ENCODE measurements at regions not wholly inside any gene's neighbourhood (a gene's known extent, or its start where the extent isn't known, plus 50 kb on each side); places are given as distances from the start of the nearest gene placed in this dataset.

DNA sequence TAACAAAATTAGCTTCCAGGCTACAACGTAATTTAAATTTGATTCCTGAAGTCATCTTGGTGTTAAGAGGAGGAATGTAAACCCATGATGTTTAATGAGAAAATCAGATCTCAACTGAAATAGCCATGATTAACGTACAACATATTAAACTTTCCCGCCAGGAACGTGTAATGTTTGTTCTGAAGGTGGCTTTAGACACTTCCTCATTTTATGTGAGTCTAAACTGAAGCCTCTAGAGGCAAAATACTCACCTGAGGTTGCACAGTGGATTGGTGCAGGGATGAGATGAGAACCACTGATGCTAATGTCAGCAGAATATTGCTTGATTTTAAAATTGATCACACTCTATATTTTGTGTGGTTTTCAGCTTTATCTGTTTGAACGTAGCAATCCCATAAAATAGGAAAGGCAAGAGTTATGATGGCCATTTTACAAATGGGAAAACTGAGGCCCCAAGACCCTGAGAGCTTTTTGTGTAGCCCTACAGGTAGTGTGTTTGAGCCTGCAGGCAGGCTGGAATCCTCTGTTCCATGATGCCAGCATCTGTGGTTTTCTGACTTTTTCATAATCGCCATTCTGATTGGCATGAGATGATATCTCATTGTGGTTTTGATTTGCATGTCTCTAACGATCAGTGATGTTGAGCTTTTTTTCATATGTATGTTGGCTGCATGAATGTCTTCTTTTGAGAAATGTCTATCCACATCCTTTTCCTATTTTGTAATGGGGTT lies 243.7 kb upstream of the BMPER start:
- no peak for ATAC-seq

DNA sequence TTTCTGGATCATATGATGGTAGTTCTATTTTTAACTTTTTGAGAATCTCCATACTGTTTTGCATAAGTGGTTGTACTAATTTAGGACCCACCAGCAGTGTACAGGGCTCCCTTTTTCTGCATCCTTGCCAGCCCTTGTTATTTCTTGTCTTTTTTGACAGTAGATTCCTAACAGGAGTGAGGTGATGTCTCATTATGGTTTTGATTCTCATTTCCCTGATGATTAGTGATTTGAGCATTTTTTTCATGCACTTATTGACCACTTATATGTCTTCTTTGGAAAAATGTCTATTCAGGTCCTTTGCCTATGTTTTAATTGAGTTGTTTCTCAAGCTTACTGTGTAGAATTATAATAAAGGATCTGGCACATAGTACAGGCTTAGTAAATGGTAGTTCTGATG lies 238.8 kb upstream of the BMPER start:
- ATAC-seq: no peak

DNA sequence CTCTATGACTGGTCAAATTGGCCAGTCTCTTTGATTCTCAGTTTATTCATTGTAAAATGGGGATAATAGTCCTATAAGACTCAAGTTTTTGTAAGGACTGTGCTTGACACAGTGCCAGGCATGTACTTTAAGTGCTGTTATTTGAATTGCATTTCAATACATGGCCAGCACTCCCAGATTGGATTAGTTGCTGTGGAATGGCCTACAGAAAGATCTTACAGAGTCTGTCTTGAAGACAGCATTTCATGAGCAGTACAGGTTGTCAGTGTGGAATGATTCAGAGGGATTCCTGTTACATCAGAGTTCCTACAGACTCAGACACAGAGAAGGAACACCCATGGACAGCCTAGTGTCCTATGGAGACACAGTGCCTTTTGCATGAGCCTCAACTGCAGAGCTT lies 238.1 kb upstream of the BMPER start:
- no peak for ATAC-seq

DNA sequence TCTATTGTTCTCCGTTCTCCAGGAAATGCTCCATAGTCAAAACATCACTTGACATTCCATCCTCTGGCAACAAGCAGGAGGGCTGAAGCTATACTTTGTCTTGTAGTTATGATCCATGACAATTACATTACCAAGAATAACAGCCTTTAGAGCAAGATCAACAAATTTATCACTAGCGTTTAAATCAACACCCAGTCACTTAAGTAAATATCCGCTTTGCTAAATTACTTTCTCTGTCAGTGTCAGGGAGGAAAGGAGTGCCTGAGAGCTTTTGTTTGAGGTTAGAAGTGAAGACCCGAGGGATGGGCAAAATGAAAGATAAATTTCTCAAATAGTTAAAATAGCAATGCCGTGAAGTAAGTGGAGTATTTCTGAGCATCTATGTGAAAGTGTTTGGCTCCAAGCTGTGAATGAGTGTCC lies 236.1 kb upstream of the BMPER start:
- ATAC-seq: no peak

DNA sequence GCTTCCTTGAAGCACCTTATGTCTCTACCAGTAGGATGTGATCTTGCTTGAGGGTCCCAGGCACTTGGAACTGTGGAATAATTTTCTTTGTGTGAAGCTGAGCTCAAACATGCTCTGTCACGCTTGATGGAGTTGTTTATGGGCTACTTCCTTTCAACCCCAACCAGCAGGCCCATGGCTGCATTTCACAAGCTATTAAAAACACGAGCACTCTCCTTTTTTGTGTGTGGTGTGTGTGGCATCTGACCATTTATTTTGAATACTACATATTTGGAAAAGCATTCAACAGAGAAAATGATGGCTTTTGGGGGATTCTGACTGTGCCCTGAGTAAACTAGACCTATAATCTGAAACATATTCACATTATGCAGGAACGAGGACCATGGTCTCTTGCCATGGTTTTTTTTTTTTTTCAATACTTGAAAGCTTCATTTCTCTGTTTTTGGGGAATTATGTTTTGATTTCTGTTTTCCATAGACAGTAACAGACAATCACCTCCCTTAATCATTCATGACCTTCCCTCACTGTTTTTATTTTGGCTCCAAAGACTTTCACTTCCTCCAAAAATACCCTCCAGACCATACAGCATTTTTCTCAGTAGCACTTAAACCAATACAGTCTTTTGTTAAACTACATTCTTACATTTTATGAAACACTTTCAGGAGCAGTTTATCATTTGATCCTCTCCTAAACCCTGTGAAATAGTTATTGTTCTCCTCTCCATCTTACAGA lies 233.6 kb upstream of the BMPER start:
- no peak for ATAC-seq

DNA sequence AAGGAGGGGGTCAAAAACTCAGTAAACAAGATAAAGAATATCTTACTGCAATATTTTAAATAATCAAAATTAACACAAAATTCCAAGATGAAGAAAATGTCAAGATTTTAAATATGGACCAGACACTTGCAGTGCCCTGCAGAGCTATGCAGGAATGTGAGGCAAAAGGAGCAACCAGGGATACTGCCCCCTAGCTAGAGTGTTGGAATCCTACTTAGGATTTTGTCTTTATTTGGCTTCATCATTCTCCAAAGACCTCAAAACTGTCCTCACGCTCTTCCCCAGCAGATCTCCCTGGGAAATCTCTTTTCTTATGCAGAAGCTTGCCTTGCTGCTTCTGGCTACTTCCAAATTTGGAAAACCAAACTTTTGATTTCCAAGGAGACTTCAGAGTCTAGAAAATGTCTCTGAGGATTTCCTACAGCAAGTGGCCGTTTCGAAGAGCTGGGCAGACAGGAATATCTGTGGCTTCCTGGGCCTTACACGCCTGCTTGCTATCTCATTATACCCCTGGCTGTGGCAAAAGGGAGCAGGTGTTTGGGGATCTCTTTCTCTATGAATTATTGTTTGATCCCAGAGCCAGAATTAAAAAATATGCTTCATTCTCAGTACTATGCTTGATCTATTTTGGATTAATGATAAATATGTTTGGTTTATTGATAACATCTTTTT lies 232.2 kb upstream of the BMPER start:
- ATAC-seq: no peak

DNA sequence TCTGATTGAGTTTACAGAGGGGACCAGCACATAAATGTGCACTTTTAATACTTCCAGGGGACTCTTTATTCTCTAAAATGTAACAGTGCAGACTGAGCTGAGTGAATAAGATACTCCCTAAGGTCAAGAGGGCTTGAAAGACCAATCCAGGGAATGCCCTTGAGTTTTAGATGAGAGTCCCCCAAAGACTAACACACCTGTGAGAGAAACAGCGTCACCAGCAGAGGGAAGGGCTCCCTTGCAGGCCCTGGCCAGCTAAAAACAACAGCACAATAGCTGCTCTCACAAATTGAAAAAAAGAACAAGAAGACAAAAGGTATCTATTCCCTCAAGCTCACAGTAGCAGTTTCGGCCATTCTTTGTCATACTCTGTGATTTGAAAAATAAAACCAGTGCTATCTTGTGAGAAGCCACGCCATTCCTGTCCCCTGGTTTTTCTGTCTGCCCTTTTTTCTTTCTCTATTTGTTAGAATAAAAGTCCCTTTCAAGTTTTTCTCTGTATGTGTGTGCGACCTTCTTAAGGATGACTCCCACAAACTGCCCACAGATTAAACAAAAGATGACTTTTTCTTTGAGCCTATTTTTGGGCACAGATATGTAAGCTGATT lies 230.4 kb upstream of the BMPER start:
- no peak for ATAC-seq

DNA sequence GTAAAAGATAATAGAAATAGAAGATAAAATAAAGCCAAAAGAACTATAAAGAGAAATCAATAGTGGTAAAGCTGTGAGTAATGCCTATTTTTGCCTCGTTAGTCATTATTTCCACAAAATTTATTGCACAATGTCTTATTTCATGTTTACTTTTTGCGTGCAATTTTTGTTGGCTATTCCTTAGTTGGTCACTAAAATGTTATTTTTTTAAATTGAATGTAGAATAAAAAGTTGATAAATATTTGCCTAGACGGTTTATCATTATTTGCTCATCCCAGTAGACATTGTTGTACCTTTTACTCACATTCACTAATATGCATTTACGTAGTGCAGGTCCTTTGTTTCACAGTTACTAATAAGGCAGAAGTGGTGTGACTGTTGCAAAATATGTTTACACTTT lies 227.8 kb upstream of the BMPER start:
- no peak for ATAC-seq

DNA sequence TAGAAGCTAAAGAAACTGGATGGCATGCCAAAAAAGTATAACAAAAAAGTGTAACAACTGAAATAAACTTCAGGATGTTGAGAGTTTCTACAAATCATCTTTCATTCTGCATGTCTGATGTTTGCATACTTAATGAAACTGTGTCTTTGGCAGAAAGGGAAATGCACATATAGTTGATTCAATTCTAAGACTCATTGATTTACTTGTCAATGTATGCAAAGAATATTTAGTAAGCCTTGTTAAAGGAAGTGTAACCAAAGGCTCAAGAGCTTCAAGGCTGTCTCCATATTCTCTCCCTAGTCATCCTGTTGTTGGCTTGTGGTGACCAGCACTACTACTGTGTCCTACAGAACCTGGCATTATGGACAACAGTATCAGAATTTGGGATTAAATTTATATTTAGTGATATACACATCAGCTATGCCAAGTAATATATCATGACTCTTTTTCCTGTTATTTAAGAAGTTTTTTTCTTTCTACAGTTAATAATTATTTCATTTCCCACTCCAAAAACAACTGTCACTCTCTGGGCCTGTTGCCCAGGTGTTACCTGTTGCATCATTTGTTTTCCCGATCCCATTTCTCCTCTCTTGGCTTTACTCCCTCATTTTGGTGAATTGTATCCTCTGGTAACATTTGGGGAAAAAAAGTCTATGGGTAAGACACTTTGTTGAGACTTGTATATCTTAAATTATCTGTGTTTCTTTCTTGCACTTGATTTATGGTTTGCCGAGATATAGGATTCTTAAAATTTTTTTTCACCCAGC lies 226.6 kb upstream of the BMPER start:
- ATAC-seq: no peak

DNA sequence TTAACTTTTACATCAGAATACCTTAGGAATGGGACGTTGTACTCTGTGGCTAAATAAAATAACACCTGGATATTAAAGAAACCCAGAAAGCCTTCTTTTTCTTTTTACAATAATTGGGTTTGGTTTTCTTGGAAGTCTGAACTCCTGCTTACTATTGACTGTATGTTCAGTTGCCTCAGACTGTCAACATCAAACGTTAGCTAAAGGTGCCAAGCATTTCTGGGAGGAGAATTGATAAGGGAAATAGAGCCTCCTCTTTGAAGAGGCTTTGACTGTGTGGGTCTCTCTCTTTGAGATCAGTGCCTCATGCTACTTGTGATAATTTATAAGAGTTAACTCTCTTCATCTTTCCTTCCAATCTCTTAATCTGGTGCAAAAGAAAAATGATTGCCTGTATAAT lies 224.7 kb upstream of the BMPER start:
- ATAC-seq: no peak

DNA sequence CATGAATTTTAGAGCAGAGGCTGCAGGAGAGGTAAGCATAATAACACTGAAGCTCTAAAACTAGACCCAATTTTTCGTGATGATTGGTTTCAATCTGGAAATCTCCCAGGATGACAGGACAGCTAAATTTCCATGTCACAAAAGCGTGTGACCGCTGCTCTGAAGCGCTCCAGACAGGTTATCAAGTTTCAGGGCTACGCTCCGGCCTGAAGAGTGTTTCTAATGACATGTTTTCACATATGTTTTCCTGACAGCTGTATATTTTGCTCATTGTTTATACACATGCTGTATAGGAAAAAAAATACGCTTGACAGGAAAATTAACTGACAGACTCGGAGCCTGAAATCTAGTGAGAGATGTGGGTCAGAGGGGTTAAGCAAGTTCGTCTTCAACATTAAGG lies 219.8 kb upstream of the BMPER start:
- no peak for ATAC-seq

DNA sequence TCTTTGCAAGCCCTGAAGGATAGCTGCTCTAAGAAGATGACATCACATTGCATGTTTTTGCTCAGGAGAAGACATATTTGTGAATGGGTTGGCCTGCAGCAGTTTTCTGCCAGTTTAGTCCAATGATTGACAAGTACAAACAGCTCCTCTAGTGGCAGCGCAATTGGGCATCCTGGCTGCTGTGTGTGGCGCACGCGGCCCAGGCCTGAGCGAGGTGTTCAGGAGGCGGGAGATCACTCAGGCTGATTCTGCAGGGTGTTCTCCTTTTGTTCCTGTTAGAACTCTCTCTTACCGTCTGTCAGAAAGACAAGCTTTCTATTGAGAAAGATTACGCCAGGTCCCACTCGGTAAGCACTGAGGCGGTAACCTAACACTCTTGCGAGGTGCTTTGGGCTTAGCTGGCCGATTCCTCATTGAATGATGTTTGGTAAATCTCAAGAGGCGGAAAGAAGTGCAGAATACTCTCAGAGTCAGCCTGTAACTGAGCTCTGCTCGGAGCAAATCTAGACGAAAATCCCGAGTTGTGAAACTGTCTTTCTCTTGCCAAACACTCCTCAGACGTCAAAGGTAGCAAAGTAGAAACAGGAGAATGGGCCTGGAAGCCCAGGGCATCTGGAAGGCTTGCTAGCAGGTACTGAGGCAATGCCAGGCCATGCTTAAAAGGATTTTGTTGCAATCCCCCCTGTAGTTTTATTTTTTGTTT lies 219.2 kb upstream of the BMPER start:
- ATAC-seq: no peak

DNA sequence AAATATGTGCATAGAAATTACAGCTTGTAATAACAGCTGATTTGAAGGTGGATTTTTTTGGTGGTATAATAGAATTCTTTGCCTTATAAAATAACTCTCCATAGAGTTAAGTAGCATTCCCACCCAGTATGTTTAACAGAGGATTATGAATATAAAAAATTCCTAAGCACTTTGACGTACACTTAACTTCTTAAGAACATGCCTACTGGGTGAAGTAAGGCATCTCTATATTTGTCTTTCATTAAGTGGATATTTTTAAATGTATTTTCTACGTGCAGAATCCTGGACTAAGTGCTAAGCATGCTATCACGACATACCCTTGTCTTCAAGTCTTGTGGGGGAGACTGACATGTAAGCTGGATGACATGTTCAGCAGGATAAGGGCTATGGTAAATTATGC lies 217.7 kb upstream of the BMPER start:
- ATAC-seq: no peak

DNA sequence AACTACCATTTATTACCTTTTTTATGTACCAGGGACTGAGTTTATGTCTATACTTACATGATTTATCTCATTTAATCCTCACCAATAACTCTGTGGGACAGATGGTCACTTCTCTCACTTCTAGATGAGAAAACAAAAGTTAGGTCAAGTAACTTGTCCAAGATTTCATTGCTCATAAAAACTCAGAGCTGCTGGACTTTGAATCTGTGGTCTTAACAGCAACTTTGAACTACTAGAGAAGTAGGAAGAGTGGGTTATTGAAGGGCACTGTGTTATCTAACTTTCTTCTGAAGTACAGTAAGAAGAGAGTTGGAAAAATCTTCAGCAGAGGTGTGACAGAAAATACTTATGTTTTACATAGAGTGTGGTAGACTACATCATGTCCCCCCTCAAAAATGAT lies 214.2 kb upstream of the BMPER start:
- ATAC-seq: no peak

DNA sequence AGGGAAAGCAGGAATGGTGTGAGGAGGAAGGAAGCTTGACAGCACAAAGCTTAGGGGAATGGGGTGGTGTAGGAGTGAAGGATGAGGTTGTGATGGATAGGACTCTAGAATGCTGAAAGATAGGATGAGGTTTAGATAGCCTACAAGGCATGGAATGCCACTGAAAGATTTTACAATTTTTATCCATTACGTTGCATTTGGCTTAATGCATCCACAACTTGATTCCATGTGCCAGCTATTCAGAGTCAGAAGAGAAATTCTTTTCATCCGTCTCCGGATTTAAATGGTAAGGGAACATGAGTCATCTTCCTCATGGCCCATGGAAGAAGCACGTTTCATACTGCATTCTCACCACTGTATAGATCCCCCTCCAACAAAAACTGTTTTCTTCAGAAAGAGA lies 212.4 kb upstream of the BMPER start:
- ATAC-seq: no peak

DNA sequence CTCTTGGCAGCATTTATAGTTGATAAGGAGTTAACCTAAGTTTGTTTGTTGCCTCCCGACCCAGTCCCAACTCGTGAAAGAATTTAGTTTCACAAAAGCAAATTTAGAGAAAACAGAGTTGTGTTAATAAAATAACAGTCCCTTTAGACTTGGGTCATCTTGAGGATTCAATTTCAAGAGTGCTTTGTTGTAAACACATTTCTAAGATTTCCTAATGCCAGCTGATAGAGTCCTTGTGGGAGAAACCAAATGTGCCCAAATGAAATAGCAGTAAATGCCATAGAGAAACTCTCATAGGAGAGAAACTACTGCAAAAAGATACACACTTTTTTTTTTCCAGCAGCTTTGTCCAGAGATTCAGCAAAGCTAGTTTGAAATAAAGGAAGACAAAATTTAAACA lies 211.3 kb upstream of the BMPER start:
- no peak for ATAC-seq

DNA sequence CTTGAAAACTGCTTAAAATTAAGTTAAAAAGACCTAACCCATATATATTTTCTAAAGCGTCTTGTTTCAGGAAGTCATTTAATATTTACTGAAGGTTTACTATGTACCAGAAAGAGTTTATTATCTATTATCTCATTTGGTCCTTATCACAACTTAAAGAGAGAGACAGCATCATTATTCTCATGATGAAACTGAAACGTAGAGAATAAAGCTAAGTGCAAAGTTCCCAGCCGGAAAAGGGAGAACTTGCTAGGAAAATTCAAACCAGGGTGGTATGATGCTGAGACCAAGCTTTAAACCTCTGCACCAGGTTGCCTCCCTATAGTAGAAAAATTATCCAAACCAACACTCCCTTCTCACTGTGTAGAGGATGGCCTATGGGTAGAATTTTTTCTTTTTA lies 207.7 kb upstream of the BMPER start:
- ATAC-seq: no peak

DNA sequence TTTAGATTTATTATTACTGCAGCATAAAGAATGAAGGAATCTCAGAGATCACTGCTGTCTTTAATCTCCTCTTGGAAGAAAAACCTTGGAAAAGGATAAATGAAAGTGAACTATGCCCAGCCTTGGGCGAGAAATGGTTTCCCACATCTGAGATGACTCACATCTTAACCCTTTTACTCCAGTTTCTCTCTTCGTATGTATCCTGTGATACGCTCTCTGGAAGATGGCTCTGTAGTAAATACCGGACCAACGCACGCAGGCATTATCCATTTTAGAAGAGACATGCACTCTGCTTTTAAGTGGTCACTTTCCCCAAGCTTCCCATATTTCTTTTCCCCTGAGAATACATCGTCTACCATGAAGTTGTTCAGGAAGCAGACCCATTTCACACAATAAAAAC lies 207.3 kb upstream of the BMPER start:
- no peak for ATAC-seq

DNA sequence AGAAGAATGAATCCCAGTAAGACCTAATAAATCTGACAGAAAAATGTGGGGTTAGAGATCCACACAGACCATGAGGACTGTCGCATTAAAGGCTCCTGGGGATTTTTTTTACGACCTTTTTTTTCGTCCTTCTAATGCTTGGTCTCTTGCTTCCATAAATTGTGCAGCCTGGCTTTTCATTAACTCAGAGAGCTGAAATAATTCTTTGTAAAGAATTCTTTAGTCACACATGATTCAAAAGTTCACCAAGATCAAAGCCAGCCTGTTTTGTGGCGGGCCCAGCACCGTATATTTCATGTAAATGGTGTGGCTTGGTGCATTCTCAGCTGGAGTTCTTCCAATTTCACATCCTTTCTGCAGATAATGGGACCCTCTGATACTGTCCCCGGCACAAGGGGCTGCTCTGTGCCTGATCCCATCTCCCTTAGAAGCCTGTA lies 206.6 kb upstream of the BMPER start:
- no peak for ATAC-seq

DNA sequence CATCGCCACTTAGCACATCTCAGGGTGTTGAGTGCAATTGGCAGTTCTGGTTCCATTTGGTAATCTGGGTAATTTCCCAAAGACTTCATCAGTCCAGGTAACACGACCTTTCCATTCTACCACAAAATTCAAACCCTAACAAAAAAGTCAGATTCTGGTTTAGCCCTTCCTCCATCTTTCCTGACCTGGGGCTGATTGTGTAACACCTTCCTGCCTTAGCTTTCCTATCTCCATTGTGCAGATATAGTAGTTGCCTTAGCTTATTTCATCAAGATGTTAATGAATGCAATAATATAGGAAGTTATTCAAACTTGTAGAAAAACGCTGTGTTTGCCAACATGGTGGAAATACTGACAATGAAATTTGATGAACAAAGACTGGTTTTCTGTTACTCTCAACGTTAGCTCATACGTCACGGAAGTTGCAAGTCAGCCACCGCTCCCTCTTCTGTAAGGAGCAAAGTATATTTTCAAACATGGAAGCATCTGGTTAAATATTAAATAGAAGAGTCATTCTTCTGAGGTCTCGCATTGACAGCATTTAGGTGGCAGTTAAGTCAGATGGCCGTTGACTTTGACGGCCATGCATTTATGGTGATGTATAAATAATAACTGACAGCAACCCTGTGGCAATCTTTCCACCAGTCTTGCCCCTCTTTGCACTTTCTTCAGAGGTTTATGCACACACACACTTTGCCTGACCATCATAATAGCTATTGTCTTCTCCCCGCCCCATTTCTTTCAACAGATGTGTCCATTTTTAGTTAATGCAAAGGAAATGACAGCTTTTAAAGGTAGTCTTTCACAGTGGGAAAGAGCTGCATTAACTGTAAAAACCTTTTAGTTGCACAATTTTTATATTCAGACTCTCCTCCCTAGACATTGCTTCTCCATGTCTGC lies 205.1 kb upstream of the BMPER start:
- no peak for ATAC-seq

DNA sequence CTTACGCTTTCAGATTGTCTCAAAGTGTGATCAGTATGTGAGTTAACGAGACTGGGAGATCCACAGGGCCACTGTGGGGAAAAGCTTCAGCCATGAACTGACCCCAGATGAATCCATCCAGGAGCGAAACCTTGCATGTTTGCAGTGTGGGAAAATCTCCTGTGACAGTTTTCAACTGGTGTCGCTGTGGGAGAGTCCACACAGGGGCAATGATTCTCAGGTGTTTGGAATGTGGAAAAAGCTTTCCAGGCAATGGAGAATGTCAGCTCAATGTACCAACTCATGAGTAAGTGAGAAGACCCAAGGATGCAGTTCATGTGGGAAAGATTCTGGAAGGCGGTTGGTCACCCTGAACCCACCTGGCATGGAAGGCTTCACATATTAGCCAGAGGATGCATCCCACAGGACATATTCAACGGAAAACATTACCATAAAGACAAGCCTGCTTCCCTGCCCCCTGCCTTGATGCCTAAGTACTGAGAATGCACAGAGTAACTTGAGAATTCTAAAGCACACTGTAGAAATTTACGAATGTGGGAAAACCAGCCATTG lies 204.1 kb upstream of the BMPER start:
- ATAC-seq: no peak
